H9 (cell line): ENCODE measurements at regions not wholly inside any gene's neighbourhood (a gene's known extent, or its start where the extent isn't known, plus 50 kb on each side); places are given as distances from the start of the nearest gene placed in this dataset.

ENCODE experiments used
- DNase-seq: peaks from one replicate; pipeline ENCODE4 v3.0.0-alpha.2; 2017
- H2AFZ ChIP-seq: one replicate; pipeline ENCODE4 v1.6.1; 2013; ENCODE audit warnings: mild to moderate bottlenecking, low read length, control low read depth, moderate library complexity
- H2AK5ac ChIP-seq: 2 replicates; pipeline ENCODE4 v1.6.1; 2013; ENCODE audit warnings: low read length, control low read depth, mixed read lengths; ENCODE audit not compliant: insufficient read length
- H2BK120ac ChIP-seq: one replicate; pipeline ENCODE4 v1.6.1; 2013; ENCODE audit warnings: low read depth, mild to moderate bottlenecking, low read length, control low read depth, inconsistent platforms; ENCODE audit not compliant: poor library complexity, severe bottlenecking
- H2BK12ac ChIP-seq: 2 replicates; pipeline ENCODE4 v1.6.1; 2013; ENCODE audit warnings: low read length, control low read depth, mixed read lengths, low read depth; ENCODE audit not compliant: insufficient read length
- H2BK15ac ChIP-seq: 2 replicates; pipeline ENCODE4 v1.6.1; 2013; ENCODE audit warnings: low read depth, low read length, control low read depth
- H2BK20ac ChIP-seq: one replicate; pipeline ENCODE4 v1.6.1; 2013; ENCODE audit warnings: low read depth, mild to moderate bottlenecking, low read length, control low read depth, inconsistent platforms; ENCODE audit not compliant: poor library complexity, severe bottlenecking
- H2BK5ac ChIP-seq: 2 replicates; pipeline ENCODE4 v1.6.1; 2013; ENCODE audit warnings: low read length, control low read depth, mixed read lengths; ENCODE audit not compliant: insufficient read length
- H3K14ac ChIP-seq: 2 replicates; pipeline ENCODE4 v1.6.1; 2013; ENCODE audit warnings: low read length, control low read depth; ENCODE audit not compliant: insufficient read depth
- H3K18ac ChIP-seq: 2 replicates; pipeline ENCODE4 v1.6.1; 2013; ENCODE audit warnings: low read depth, mild to moderate bottlenecking, mixed read lengths, low read length, control low read depth; ENCODE audit not compliant: insufficient read length
- H3K23ac ChIP-seq: 2 replicates; pipeline ENCODE4 v1.6.1; 2013; ENCODE audit warnings: low read length, control low read depth, mixed read lengths, low read depth; ENCODE audit not compliant: insufficient read length
- H3K23me2 ChIP-seq: 2 replicates; pipeline ENCODE4 v1.6.1; 2013; ENCODE audit warnings: low read depth, mild to moderate bottlenecking, mixed read lengths, low read length, control low read depth; ENCODE audit not compliant: insufficient read length, poor library complexity, severe bottlenecking
- H3K27ac ChIP-seq: 2 replicates; pipeline ENCODE4 v1.5.1; 2013; ENCODE audit warnings: low read length, control low read depth, mixed read lengths, low read depth; ENCODE audit not compliant: insufficient read length
- H3K27me3 ChIP-seq: 2 replicates; pipeline ENCODE4 v1.6.1; 2013; ENCODE audit warnings: low read length, control low read depth, inconsistent platforms; ENCODE audit not compliant: insufficient read depth
- H3K4ac ChIP-seq: 2 replicates; pipeline ENCODE4 v1.6.1; 2013; ENCODE audit warnings: low read depth, mild to moderate bottlenecking, control low read depth, inconsistent platforms, low read length, moderate library complexity
- H3K4me1 ChIP-seq: 2 replicates; pipeline ENCODE4 v1.6.1; 2013; ENCODE audit warnings: low read length, control low read depth, inconsistent platforms; ENCODE audit not compliant: insufficient read depth
- H3K4me2 ChIP-seq: 2 replicates; pipeline ENCODE4 v1.6.1; 2013; ENCODE audit warnings: low read length, control low read depth, mixed read lengths; ENCODE audit not compliant: insufficient read length, insufficient read depth
- H3K56ac ChIP-seq: 2 replicates; pipeline ENCODE4 v1.6.1; 2013; ENCODE audit warnings: low read depth, mild to moderate bottlenecking, mixed read lengths, low read length, control low read depth; ENCODE audit not compliant: insufficient read length
- H3K79me1 ChIP-seq: 2 replicates; pipeline ENCODE4 v1.6.1; 2013; ENCODE audit warnings: low read depth, mild to moderate bottlenecking, moderate library complexity, low read length, control low read depth, inconsistent platforms; ENCODE audit not compliant: insufficient read depth, poor library complexity, severe bottlenecking
- H3K79me2 ChIP-seq: 2 replicates; pipeline ENCODE4 v1.6.1; 2013; ENCODE audit warnings: low read length, control low read depth, inconsistent platforms; ENCODE audit not compliant: insufficient read depth
- H3K9ac ChIP-seq: 2 replicates; pipeline ENCODE4 v1.6.1; 2013; ENCODE audit warnings: low read length, control low read depth, mixed read lengths; ENCODE audit not compliant: insufficient read length; ENCODE audit errors: extremely low read depth
- H3K9me3 ChIP-seq: one replicate; pipeline ENCODE4 v1.6.1; 2013; ENCODE audit warnings: low read depth, low read length, inconsistent platforms; ENCODE audit not compliant: control insufficient read depth
- H3T11ph ChIP-seq: one replicate; pipeline ENCODE4 v1.6.1; 2013; ENCODE audit warnings: mild to moderate bottlenecking, low read length, control low read depth, inconsistent platforms
- H4K20me1 ChIP-seq: one replicate; pipeline ENCODE4 v1.6.1; 2013; ENCODE audit not compliant: control insufficient read depth, insufficient read length, insufficient read depth
- H4K5ac ChIP-seq: 2 replicates; pipeline ENCODE4 v1.6.1; 2013; ENCODE audit warnings: low read depth, mild to moderate bottlenecking, mixed read lengths, low read length, control low read depth; ENCODE audit not compliant: insufficient read length
- H4K8ac ChIP-seq: replicated peaks from 2 replicates; pipeline ENCODE4 v1.6.1; 2013; ENCODE audit warnings: low read length, control low read depth, mixed read lengths, low read depth; ENCODE audit not compliant: insufficient read length
- H4K91ac ChIP-seq: 2 replicates; pipeline ENCODE4 v1.6.1; 2013; ENCODE audit warnings: low read depth, mild to moderate bottlenecking, moderate library complexity, mixed read lengths, low read length, control low read depth; ENCODE audit not compliant: insufficient read length
- H3K27ac Mint-ChIP-seq, 3 experiments: 2 replicates in 2 of 3; 3 replicates in 1 of 3; pipeline ENCODE4 v1.8.0; 2020 to 2021; ENCODE audit warnings: mixed read lengths in 3 of 3, mild to moderate bottlenecking in 1 of 3, moderate library complexity in 1 of 3
- H3K27me3 Mint-ChIP-seq: 2 replicates; pipeline ENCODE4 v1.8.0; 2021; ENCODE audit warnings: low read depth, mild to moderate bottlenecking, moderate library complexity, mixed read lengths
- H3K36me3 Mint-ChIP-seq, 3 experiments: 2 replicates in 2 of 3; 3 replicates in 1 of 3; pipeline ENCODE4 v1.8.0; 2020 to 2021; ENCODE audit warnings: low read depth in 3 of 3, mixed read lengths in 3 of 3; ENCODE audit not compliant: insufficient read depth in 1 of 3
- H3K4me1 Mint-ChIP-seq, 2 experiments: 2 replicates each; pipeline ENCODE4 v1.8.0; 2020; ENCODE audit warnings: mixed read lengths in 2 of 2
- H3K4me3 Mint-ChIP-seq, 2 experiments: 2 replicates in 1 of 2; 3 replicates in 1 of 2; pipeline ENCODE4 v1.8.0; 2020 to 2021; ENCODE audit warnings: mild to moderate bottlenecking in 2 of 2, mixed read lengths in 2 of 2, moderate library complexity in 1 of 2
- H3K9me3 Mint-ChIP-seq, 2 experiments: 2 replicates in 1 of 2; 3 replicates in 1 of 2; pipeline ENCODE4 v1.8.0; 2020; ENCODE audit warnings: mild to moderate bottlenecking in 2 of 2, mixed read lengths in 2 of 2, moderate library complexity in 1 of 2
- TF ChIP-seq, protein P1 (sequence below): fragments of 200-600 bp; sonication (generic); conservative IDR thresholded peaks from 3 replicates; pipeline ENCODE4 v1.8.0; 2021; ENCODE audit warnings: antibody characterized with exemption, mild to moderate bottlenecking

DNA sequence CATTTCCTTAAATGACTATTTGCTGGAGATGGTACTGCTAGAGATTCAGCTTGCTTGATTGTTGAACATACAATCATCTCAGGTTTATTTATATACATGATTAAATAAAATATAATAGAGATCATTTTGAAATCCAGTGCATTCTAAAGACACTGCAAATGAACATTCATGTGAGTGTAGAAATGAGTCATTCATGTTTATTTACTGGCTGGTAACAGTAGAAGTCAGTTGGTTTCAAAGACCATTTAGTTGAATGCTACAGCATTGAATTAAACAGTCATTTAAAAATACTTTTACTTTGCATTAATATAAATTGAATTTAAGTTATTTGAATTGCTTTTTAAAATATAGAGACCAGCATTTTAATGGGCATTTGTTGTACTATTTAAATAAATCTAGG, 551.9 kb upstream of the GOLIM4 start:
- no peak overlapping the region for H2BK15ac ChIP-seq
- Mint-ChIP-seq H3K4me1 (peaks cover 6 to 9% of the 10 kb centered on the region in 2 experiments; a peak in 3 of 4 replicates), H3K27me3 (no peaks in the 10 kb centered on the region), H3K9me3 (no peaks in the 10 kb centered on the region), H3K36me3 (no peaks in the 10 kb centered on the region), H3K27ac (no peak overlapping the region), H3K4me3 (no peak overlapping the region)
- H4K91ac ChIP-seq = no peak overlapping the region
- H4K8ac ChIP-seq = no peak overlapping the region
- H2AK5ac ChIP-seq = no peak overlapping the region
- no peaks in the 10 kb centered on the region for H3K79me1 ChIP-seq
- H3K27ac ChIP-seq = no peak overlapping the region
- no peak overlapping the region for H3K14ac ChIP-seq
- no peaks in the 10 kb centered on the region for H4K20me1 ChIP-seq
- H2AFZ ChIP-seq = no peak overlapping the region
- no peaks in the 10 kb centered on the region for H3K27me3 ChIP-seq
- TF ChIP-seq, protein P1, sequence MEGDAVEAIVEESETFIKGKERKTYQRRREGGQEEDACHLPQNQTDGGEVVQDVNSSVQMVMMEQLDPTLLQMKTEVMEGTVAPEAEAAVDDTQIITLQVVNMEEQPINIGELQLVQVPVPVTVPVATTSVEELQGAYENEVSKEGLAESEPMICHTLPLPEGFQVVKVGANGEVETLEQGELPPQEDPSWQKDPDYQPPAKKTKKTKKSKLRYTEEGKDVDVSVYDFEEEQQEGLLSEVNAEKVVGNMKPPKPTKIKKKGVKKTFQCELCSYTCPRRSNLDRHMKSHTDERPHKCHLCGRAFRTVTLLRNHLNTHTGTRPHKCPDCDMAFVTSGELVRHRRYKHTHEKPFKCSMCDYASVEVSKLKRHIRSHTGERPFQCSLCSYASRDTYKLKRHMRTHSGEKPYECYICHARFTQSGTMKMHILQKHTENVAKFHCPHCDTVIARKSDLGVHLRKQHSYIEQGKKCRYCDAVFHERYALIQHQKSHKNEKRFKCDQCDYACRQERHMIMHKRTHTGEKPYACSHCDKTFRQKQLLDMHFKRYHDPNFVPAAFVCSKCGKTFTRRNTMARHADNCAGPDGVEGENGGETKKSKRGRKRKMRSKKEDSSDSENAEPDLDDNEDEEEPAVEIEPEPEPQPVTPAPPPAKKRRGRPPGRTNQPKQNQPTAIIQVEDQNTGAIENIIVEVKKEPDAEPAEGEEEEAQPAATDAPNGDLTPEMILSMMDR = no peak
- no peak overlapping the region for H2BK5ac ChIP-seq
- no peak overlapping the region for H2BK120ac ChIP-seq
- no peak overlapping the region for H3K4ac ChIP-seq
- no peak overlapping the region for H3K23ac ChIP-seq
- no peak overlapping the region for H2BK12ac ChIP-seq
- H3K79me2 ChIP-seq = no peaks in the 10 kb centered on the region
- DNase-seq = no peak
- no peak overlapping the region for H4K5ac ChIP-seq
- no peaks in the 10 kb centered on the region for H3K23me2 ChIP-seq
- H3K4me2 ChIP-seq = no peak overlapping the region
- no peak overlapping the region for H3K56ac ChIP-seq
- H2BK20ac ChIP-seq = no peak overlapping the region
- H3K18ac ChIP-seq = no peak overlapping the region
- no peaks in the 10 kb centered on the region; the same call in 1 of the 2 replicates for H3K4me1 ChIP-seq
- H3T11ph ChIP-seq = no peak overlapping the region
- H3K9ac ChIP-seq = no peak overlapping the region
- H3K9me3 ChIP-seq = no peaks in the 10 kb centered on the region
